ENCODE measurements at regions not wholly inside any gene's neighbourhood (a gene's known extent, or its start where the extent isn't known, plus 50 kb on each side); places are given as distances from the start of the nearest gene placed in this dataset.

GRCh38 chr9:88077071-88077617, 61.1 kb downstream of the SPATA31C2 start:
- no peak for DNase-seq

GRCh38 chr9:88076286-88077070, 61.8 kb downstream of the SPATA31C2 start:
- peak; percentile 10 for DNase-seq

GRCh38 chr9:88075966-88076285, 62.3 kb downstream of the SPATA31C2 start:
- DNase-seq: no peak

- no peak for DNase-seq
Measured at GRCh38 chr9:88075506-88075905, 62.8 kb downstream of the SPATA31C2 start.

GRCh38 chr9:88074931-88075330, 63.3 kb downstream of the SPATA31C2 start:
- DNase-seq: no peak

- no peak for DNase-seq
Measured at GRCh38 chr9:88072831-88073375, 65.4 kb downstream of the SPATA31C2 start.

- no peak for DNase-seq
Measured at GRCh38 chr9:88071331-88071730, 66.9 kb downstream of the SPATA31C2 start.

GRCh38 chr9:88065619-88066018, 72.7 kb downstream of the SPATA31C2 start:
- DNase-seq: no peak

- DNase-seq: no peak
Measured at GRCh38 chr9:88064554-88064953, 73.7 kb downstream of the SPATA31C2 start.

- no peak for DNase-seq
Measured at GRCh38 chr9:88060746-88061145, 77.5 kb downstream of the SPATA31C2 start.

- DNase-seq: no peak
Measured at GRCh38 chr9:88059469-88059868, 78.8 kb downstream of the SPATA31C2 start.

- DNase-seq: no peak
Measured at GRCh38 chr9:88056876-88057275, 81.4 kb downstream of the SPATA31C2 start.

GRCh38 chr9:88053856-88054501, 79.6 kb upstream of the CDK20 start:
- DNase-seq: no peak

- no peak for DNase-seq
Measured at GRCh38 chr9:88052321-88052965, 78.1 kb upstream of the CDK20 start.

GRCh38 chr9:88051138-88051537, 76.8 kb upstream of the CDK20 start:
- DNase-seq: no peak

- no peak for DNase-seq
Measured at GRCh38 chr9:88049677-88050307, 75.5 kb upstream of the CDK20 start.

GRCh38 chr9:88046542-88046941, 72.2 kb upstream of the CDK20 start:
- DNase-seq: no peak

- no peak for DNase-seq
Measured at GRCh38 chr9:88045686-88046085, 71.4 kb upstream of the CDK20 start.

GRCh38 chr9:88044200-88044599, 69.9 kb upstream of the CDK20 start:
- no peak for DNase-seq

- no peak for DNase-seq
Measured at GRCh38 chr9:88043647-88044046, 69.3 kb upstream of the CDK20 start.

- DNase-seq: no peak
Measured at GRCh38 chr9:88041447-88041846, 67.1 kb upstream of the CDK20 start.

GRCh38 chr9:88037285-88037845, 63.0 kb upstream of the CDK20 start:
- DNase-seq: no peak

GRCh38 chr9:88034964-88035363, 60.6 kb upstream of the CDK20 start:
- no peak for DNase-seq

Data from activated CD4-positive, alpha-beta T cell treated with anti-CD3 and anti-CD28 coated beads, Interleukin-2, amount 50 U/mL, for 1 hour (primary cell).